Neural progenitor cell (in vitro differentiated cells): ENCODE measurements at regions not wholly inside any gene's neighbourhood (a gene's known extent, or its start where the extent isn't known, plus 50 kb on each side); places are given as distances from the start of the nearest gene placed in this dataset.

Source experiments
- DNase-seq: peaks from one replicate; pipeline ENCODE4 v3.0.0-alpha.2; 2016; ENCODE audit warnings: low spot score
- H2AFZ ChIP-seq: fragments of 200-600 bp; sonication (generic); replicated peaks from 2 replicates; pipeline ENCODE4 v1.6.1; 2016; ENCODE audit warnings: antibody characterized with exemption
- H3F3A ChIP-seq: fragments of 200-600 bp; sonication (generic); 2 replicates; pipeline ENCODE4 v1.6.1; 2016; ENCODE audit warnings: antibody characterized with exemption, low read depth
- H3K27ac ChIP-seq: fragments of 200-600 bp; sonication (generic); 2 replicates; pipeline ENCODE4 v1.5.1; 2016; ENCODE audit warnings: mild to moderate bottlenecking
- H3K27me3 ChIP-seq: fragments of 200-600 bp; sonication (generic); 2 replicates; pipeline ENCODE4 v1.6.1; 2016; ENCODE audit warnings: mild to moderate bottlenecking, moderate library complexity
- H3K36me3 ChIP-seq: fragments of 200-600 bp; sonication (generic); 2 replicates; pipeline ENCODE4 v1.5.1; 2016
- H3K4me1 ChIP-seq: fragments of 200-600 bp; sonication (generic); 2 replicates; pipeline ENCODE4 v1.6.1; 2016; ENCODE audit warnings: mixed run types
- H3K4me2 ChIP-seq: fragments of 200-600 bp; sonication (generic); 2 replicates; pipeline ENCODE4 v1.6.1; 2016
- H3K4me3 ChIP-seq: fragments of 200-600 bp; sonication (generic); 2 replicates; pipeline ENCODE4 v1.5.1; 2016
- H3K79me2 ChIP-seq: fragments of 200-600 bp; sonication (generic); 2 replicates; pipeline ENCODE4 v1.6.1; 2016; ENCODE audit warnings: low read depth
- H3K9ac ChIP-seq: fragments of 200-600 bp; sonication (generic); 2 replicates; pipeline ENCODE4 v1.6.1; 2016
- H3K9me3 ChIP-seq: fragments of 200-600 bp; sonication (generic); 2 replicates; pipeline ENCODE4 v1.5.1; 2016; ENCODE audit warnings: low read depth
- H4K20me1 ChIP-seq: fragments of 200-600 bp; sonication (generic); 2 replicates; pipeline ENCODE4 v1.6.1; 2016; ENCODE audit warnings: low read depth
- H3K27ac Mint-ChIP-seq: 3 replicates; pipeline ENCODE4 v1.8.0; 2021; ENCODE audit warnings: mixed read lengths
- H3K27me3 Mint-ChIP-seq: 2 replicates; pipeline ENCODE4 v1.8.0; 2022; ENCODE audit warnings: low read depth, mild to moderate bottlenecking, inconsistent platforms, moderate library complexity, mixed read lengths; ENCODE audit not compliant: insufficient read depth
- H3K36me3 Mint-ChIP-seq: 3 replicates; pipeline ENCODE4 v1.8.0; 2021; ENCODE audit warnings: mixed read lengths
- H3K4me1 Mint-ChIP-seq: 3 replicates; pipeline ENCODE4 v1.8.0; 2021; ENCODE audit warnings: mixed read lengths
- H3K4me3 Mint-ChIP-seq: 3 replicates; pipeline ENCODE4 v1.8.0; 2021; ENCODE audit warnings: mild to moderate bottlenecking, moderate library complexity, mixed read lengths
- H3K9me3 Mint-ChIP-seq: 3 replicates; pipeline ENCODE4 v1.8.0; 2020; ENCODE audit warnings: mixed read lengths
- CTCF ChIP-seq: fragments of 200-600 bp; sonication (generic); IDR thresholded peaks from 2 replicates; pipeline ENCODE4 v1.5.1; 2017; ENCODE audit warnings: antibody characterized with exemption, mild to moderate bottlenecking
- EZH2 ChIP-seq: fragments of 200-600 bp; sonication (generic); IDR thresholded peaks from 2 replicates; pipeline ENCODE4 v1.6.1; 2017; ENCODE audit warnings: antibody characterized with exemption, mild to moderate bottlenecking, moderate library complexity
- EZH2phosphoT487 ChIP-seq: fragments of 200-600 bp; sonication (generic); IDR thresholded peaks from 2 replicates; pipeline ENCODE4 v1.6.1; 2017; ENCODE audit warnings: antibody characterized with exemption

GRCh38 chr1:47517946-47518345, 80.1 kb downstream of the FOXD2 start:
- H3K9ac ChIP-seq: no peak overlapping the region
- H2AFZ ChIP-seq: no peak overlapping the region
- no peak overlapping the region for H3K4me2 ChIP-seq
- H4K20me1 ChIP-seq: no peaks in the 10 kb centered on the region
- Mint-ChIP-seq H3K27ac (no peak overlapping the region), H3K9me3 (no peaks in the 10 kb centered on the region), H3K4me1 (peaks cover 4% of the 10 kb centered on the region), H3K4me3 (no peak overlapping the region), H3K36me3 (no peaks in the 10 kb centered on the region), H3K27me3 (peaks cover 14% of the 10 kb centered on the region)
- H3K27ac ChIP-seq: no peak overlapping the region
- no peak for DNase-seq
- TF ChIP-seq EZH2phosphoT487 (no peak), CTCF (no peak), EZH2 (no peak)
- no peak overlapping the region for H3K4me3 ChIP-seq
- no peaks in the 10 kb centered on the region for H3K36me3 ChIP-seq
- no peaks in the 10 kb centered on the region for H3F3A ChIP-seq
- no peaks in the 10 kb centered on the region for H3K79me2 ChIP-seq
- H3K4me1 ChIP-seq: no peaks in the 10 kb centered on the region
- no peaks in the 10 kb centered on the region for H3K9me3 ChIP-seq
- H3K27me3 ChIP-seq: peaks cover 23% of the 10 kb centered on the region

- Histone ChIP-seq H3F3A (no peaks in the 10 kb centered on the region), H4K20me1 (no peaks in the 10 kb centered on the region), H3K27ac (no peak overlapping the region), H3K36me3 (no peaks in the 10 kb centered on the region), H3K4me3 (no peak overlapping the region), H3K9me3 (no peaks in the 10 kb centered on the region), H2AFZ (no peak overlapping the region), H3K9ac (no peak overlapping the region), H3K27me3 (peaks cover 19% of the 10 kb centered on the region), H3K4me2 (no peak overlapping the region), H3K4me1 (no peaks in the 10 kb centered on the region), H3K79me2 (no peaks in the 10 kb centered on the region)
- Mint-ChIP-seq H3K9me3 (no peaks in the 10 kb centered on the region), H3K4me3 (no peak overlapping the region), H3K4me1 (peaks cover 16% of the 10 kb centered on the region), H3K27me3 (peaks cover 14% of the 10 kb centered on the region), H3K36me3 (no peaks in the 10 kb centered on the region), H3K27ac (no peak overlapping the region)
- TF ChIP-seq CTCF (no peak), EZH2phosphoT487 (no peak), EZH2 (no peak)
- DNase-seq: no peak
Measured at GRCh38 chr1:47519491-47519890, 81.6 kb downstream of the FOXD2 start.

- H3K4me2 ChIP-seq: no peak overlapping the region
- Mint-ChIP-seq H3K4me3 (no peak overlapping the region), H3K27ac (no peak overlapping the region), H3K9me3 (no peaks in the 10 kb centered on the region), H3K27me3 (peaks cover 14% of the 10 kb centered on the region), H3K4me1 (peaks cover 17% of the 10 kb centered on the region), H3K36me3 (no peaks in the 10 kb centered on the region)
- H3F3A ChIP-seq: no peaks in the 10 kb centered on the region
- H3K27me3 ChIP-seq: peaks cover 24% of the 10 kb centered on the region
- no peaks in the 10 kb centered on the region for H3K9me3 ChIP-seq
- H3K4me3 ChIP-seq: no peak overlapping the region
- H3K27ac ChIP-seq: no peak overlapping the region
- no peaks in the 10 kb centered on the region for H4K20me1 ChIP-seq
- H3K79me2 ChIP-seq: no peaks in the 10 kb centered on the region
- TF ChIP-seq EZH2phosphoT487: no peak
- TF ChIP-seq CTCF: no peak
- no peak for TF ChIP-seq EZH2
- no peaks in the 10 kb centered on the region for H3K36me3 ChIP-seq
- no peaks in the 10 kb centered on the region for H3K4me1 ChIP-seq
- H2AFZ ChIP-seq: no peak overlapping the region
- H3K9ac ChIP-seq: no peak overlapping the region
- DNase-seq: no peak
Measured at GRCh38 chr1:47519971-47520370, 82.1 kb downstream of the FOXD2 start.
